Right atrium auricular region (tissue), 2 donors: ENCODE measurements at regions not wholly inside any gene's neighbourhood (a gene's known extent, or its start where the extent isn't known, plus 50 kb on each side); places are given as distances from the start of the nearest gene placed in this dataset.

Experiments used
- DNase-seq: peaks from one replicate; pipeline ENCODE4 v3.0.0-alpha.2; 2019; ENCODE audit warnings: low spot score
- H3K27ac ChIP-seq, 2 donors: fragments of 200-600 bp; sonication (generic); 1 replicate in 1 of 2; 2 replicates in 1 of 2; pipeline ENCODE4 v1.5.1; 2016 to 2019
- H3K27me3 ChIP-seq, 2 donors: fragments of 200-600 bp; sonication (generic); one replicate each; pipeline versions ENCODE4 v1.5.1 to v1.6.0; 2017 to 2019
- H3K36me3 ChIP-seq: fragments of 200-600 bp; sonication (generic); one replicate; pipeline ENCODE4 v1.5.1; 2016
- H3K4me1 ChIP-seq, 2 donors: fragments of 200-600 bp; sonication (generic); one replicate each; pipeline versions ENCODE4 v1.5.1 to v1.6.0; 2017 to 2019
- H3K4me3 ChIP-seq, 2 donors: fragments of 200-600 bp; sonication (generic); 1 replicate in 1 of 2; 2 replicates in 1 of 2; pipeline ENCODE4 v1.5.1; 2017 to 2019; ENCODE audit warnings: mild to moderate bottlenecking in 1 of 2, moderate library complexity in 1 of 2
- H3K9me3 ChIP-seq, 2 donors: fragments of 200-600 bp; sonication (generic); one replicate each; pipeline ENCODE4 v1.5.1; 2019
- TF ChIP-seq, protein P1 (sequence below), 2 donors: fragments of 200-600 bp; sonication (generic); IDR thresholded peaks; one replicate each; pipeline ENCODE4 v1.5.1; 2019; ENCODE audit warnings: antibody characterized with exemption in 2 of 2

DNA sequence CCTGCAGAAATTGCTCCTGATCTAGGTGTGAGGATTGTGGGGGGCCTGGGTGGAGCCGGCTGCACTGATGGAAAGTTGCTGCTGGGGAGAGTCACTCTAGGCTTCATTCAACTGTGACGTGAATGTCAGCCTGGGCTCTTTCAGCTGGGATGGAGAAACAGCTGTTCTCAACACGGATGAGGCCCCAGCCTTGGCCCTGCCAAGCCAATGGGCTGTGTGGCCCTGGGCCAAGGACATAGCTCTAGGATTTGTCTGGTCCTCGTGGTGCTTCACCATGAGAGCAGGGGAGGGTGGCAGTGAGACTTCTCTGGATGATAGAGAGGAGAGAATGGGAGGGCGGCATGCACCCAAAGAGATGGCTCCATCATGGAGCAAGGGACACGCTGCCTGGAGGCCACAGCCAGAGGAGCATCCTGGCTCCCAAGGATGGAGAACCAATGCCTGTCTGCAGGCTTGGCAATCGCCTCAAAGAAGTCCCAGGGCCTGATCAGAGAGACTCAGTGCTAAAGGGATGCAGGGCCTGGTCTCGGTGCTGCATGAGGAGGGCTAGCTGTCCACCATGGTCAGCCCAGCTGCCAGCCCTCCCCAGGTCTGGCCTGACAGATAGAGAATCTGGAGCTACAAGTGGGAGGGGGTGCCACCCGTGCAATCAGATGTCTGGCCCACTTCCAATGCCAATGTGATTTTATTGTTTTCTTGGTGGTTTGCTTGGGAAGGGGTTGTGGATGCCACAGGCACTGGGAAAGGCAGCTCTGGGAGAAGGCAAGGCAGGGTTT lies 141.0 kb downstream of the GADD45G start:
- no peak overlapping the region for H3K4me3 ChIP-seq
- no peaks in the 10 kb centered on the region for H3K9me3 ChIP-seq
- H3K27ac ChIP-seq = no peak overlapping the region
- DNase-seq = no peak
- TF ChIP-seq, protein P1, sequence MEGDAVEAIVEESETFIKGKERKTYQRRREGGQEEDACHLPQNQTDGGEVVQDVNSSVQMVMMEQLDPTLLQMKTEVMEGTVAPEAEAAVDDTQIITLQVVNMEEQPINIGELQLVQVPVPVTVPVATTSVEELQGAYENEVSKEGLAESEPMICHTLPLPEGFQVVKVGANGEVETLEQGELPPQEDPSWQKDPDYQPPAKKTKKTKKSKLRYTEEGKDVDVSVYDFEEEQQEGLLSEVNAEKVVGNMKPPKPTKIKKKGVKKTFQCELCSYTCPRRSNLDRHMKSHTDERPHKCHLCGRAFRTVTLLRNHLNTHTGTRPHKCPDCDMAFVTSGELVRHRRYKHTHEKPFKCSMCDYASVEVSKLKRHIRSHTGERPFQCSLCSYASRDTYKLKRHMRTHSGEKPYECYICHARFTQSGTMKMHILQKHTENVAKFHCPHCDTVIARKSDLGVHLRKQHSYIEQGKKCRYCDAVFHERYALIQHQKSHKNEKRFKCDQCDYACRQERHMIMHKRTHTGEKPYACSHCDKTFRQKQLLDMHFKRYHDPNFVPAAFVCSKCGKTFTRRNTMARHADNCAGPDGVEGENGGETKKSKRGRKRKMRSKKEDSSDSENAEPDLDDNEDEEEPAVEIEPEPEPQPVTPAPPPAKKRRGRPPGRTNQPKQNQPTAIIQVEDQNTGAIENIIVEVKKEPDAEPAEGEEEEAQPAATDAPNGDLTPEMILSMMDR (IDR thresholded peaks at IDR 0.05) = no peak
- H3K4me1 ChIP-seq = peaks cover 0 to 29% of the 10 kb centered on the region in 2 donors
- no peaks in the 10 kb centered on the region for H3K27me3 ChIP-seq
- H3K36me3 ChIP-seq = no peaks in the 10 kb centered on the region

DNA sequence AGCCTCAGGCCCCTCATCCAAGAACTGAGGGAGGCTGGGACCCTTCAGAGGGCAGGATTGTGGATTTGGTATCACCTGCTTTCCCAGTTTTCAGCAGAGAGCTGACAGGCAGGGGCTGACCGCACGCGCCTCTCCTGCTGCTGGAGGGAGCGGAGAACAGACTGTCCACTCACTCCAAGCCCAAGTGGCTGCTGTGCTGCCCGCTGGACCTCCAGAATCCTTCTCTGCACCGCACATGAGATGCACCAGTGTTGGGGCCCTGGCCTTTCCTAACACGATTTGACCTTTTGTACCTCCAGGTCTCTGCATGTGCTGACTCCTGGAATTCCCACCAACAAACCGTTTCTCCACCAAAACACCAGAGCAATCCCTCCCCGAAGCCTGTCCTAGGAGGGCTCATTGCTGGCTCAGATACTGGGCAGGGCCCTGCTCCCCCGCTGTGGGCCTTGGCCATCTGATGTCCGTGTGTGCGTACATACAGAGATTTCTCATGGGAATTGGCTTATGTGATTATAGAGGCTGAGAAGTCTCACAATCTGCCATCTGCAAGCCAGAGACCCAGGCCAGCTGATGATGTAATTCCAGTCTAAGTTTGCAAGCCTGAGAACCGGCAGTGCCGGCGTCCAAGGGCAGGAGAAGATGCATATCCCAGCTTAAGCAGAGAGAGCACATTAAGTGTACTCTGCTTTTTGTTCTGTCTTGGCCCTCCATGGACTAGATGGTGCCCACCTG lies 141.7 kb downstream of the GADD45G start:
- DNase-seq = peak; percentile 73
- no peaks in the 10 kb centered on the region for H3K27me3 ChIP-seq
- no peaks in the 10 kb centered on the region for H3K36me3 ChIP-seq
- H3K9me3 ChIP-seq = no peaks in the 10 kb centered on the region
- no peak overlapping the region for H3K4me3 ChIP-seq
- H3K4me1 ChIP-seq = peaks cover 0 to 29% of the 10 kb centered on the region in 2 donors
- TF ChIP-seq, protein P1 (IDR thresholded peaks at IDR 0.05) = no peak
- no peak overlapping the region for H3K27ac ChIP-seq

DNA sequence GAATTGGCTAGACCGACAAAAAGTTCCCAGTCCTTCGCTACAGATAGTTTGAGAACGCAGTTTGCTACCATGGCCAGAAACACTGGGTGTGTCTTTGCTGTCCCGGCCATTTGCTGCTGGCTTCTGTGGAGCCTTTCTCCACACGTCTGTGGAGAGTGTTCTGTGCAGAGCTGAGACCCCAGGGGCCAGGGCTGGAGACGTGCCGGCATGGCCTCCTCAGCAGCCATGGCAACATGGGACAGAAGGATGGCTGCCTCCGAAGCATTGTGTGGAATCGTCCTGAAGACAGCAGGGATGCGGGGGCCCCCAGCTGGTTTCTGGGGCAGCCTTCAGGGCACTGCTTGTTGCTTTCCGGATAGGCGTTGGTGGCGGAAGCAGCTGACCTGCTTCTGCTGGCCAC lies 142.8 kb downstream of the GADD45G start:
- Histone ChIP-seq H3K27me3 (no peaks in the 10 kb centered on the region), H3K4me1 (peaks cover 0 to 29% of the 10 kb centered on the region in 2 donors), H3K9me3 (no peaks in the 10 kb centered on the region), H3K27ac (no peak overlapping the region), H3K4me3 (no peak overlapping the region), H3K36me3 (no peaks in the 10 kb centered on the region)
- no peak for DNase-seq
- TF ChIP-seq, protein P1 (IDR thresholded peaks at IDR 0.05) = no peak

DNA sequence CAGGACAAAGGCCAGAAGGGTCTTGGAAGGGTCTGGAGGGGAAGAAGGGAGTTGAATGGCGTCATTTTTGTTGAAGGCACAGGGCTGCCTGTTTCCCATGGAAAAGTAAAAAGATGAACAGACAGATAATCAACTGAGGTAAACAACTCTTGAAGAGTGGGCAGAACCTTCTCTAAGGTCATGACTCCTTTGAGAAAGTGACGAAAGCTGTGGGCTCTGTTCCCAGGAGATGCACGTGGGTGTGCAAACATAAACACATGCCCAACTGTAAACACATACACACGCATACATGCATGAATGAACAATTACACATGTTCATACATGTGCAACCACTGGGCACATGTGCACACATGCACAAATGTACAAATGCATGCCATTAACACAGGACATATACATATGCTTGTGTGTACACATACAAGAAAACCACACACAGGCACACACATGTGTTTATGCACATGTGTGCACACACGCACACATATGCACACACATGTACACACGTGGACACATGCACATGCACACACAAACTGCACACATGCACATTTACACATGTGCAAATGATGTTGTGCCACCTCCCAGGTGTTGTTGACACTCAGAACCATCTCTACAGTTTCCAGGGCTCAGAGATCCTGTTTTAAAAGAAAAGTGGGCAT lies 143.3 kb downstream of the GADD45G start:
- DNase-seq = no peak
- TF ChIP-seq, protein P1 (IDR thresholded peaks at IDR 0.05) = no peak
- Histone ChIP-seq H3K4me1 (peaks cover 0 to 29% of the 10 kb centered on the region in 2 donors), H3K36me3 (no peaks in the 10 kb centered on the region), H3K4me3 (no peak overlapping the region), H3K27me3 (no peaks in the 10 kb centered on the region), H3K27ac (no peak overlapping the region), H3K9me3 (no peaks in the 10 kb centered on the region)

DNA sequence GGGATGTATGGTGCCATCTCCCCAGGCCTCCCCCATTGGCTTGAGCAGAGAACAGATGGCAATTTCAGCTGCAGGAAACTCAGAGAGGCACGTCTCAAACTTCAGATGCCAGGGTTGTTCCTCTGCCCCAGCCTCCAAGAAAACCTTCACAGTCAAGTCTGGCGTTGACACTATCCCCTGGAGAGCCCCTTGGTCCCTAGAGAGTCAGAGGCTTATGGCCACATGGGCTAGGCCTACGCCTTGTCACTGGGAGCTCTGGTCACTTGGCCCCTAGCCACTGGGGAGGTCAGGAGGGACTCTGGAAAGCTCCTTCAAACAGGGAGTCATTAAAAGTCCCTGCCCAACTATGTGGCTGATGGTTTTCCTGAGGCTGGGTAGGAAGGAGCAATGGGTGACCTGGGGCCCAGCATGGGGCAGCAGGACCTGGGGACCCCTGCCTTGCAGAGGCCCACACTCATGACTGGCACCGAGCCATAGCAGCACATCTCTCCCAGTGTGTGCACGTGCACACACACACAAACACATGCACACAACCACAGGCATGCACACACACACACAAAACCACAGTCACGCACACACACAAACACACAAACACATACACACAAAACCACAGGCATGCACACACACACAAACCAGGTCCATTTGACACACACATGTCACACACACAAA lies 144.2 kb downstream of the GADD45G start:
- no peaks in the 10 kb centered on the region for H3K27me3 ChIP-seq
- TF ChIP-seq, protein P1 (IDR thresholded peaks at IDR 0.05) = no peak
- no peak overlapping the region for H3K27ac ChIP-seq
- DNase-seq = no peak
- peaks cover 0 to 29% of the 10 kb centered on the region in 2 donors for H3K4me1 ChIP-seq
- no peak overlapping the region for H3K4me3 ChIP-seq
- H3K36me3 ChIP-seq = no peaks in the 10 kb centered on the region
- H3K9me3 ChIP-seq = no peaks in the 10 kb centered on the region
